ENCODE measurements at regions not wholly inside any gene's neighbourhood (a gene's known extent, or its start where the extent isn't known, plus 50 kb on each side); places are given as distances from the start of the nearest gene placed in this dataset.
"Not testable (repeated sequence)": the region's sequence is repeated elsewhere in the genome, so short reads cannot be mapped to it uniquely, and the experiment has no call there.

DNA sequence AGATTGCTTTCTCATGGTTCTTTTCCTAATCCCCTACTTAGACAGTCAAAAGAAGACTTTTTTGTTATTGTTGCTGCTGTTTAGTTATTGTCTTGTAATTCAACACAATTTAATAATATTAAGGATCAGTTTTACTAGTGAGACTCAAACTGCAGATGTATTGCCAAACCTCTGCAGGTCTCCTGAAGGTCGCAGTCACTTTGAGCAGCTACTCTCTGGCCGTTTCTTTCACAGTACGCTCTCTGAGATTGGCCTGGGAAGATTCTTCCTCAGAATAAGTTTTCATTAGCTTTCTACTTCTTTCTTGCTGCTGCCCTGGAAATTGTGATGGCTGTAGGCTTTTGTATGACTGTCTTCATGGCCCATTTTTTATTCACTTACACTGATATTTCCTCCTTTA, 930.8 kb downstream of the QKI start:
- H3K4me3 Mint-ChIP-seq (ENCODE audit: unreplicated experiment), result no peak overlapping the region
- H3K4me1 Mint-ChIP-seq (ENCODE audit: low read depth), result no peaks in the 10 kb centered on the region
- H3K27me3 Mint-ChIP-seq (ENCODE audit: low read depth), result no peaks in the 10 kb centered on the region
- no peak overlapping the region for H3K27ac Mint-ChIP-seq (ENCODE audit: unreplicated experiment)
- TF ChIP-seq, protein P1, sequence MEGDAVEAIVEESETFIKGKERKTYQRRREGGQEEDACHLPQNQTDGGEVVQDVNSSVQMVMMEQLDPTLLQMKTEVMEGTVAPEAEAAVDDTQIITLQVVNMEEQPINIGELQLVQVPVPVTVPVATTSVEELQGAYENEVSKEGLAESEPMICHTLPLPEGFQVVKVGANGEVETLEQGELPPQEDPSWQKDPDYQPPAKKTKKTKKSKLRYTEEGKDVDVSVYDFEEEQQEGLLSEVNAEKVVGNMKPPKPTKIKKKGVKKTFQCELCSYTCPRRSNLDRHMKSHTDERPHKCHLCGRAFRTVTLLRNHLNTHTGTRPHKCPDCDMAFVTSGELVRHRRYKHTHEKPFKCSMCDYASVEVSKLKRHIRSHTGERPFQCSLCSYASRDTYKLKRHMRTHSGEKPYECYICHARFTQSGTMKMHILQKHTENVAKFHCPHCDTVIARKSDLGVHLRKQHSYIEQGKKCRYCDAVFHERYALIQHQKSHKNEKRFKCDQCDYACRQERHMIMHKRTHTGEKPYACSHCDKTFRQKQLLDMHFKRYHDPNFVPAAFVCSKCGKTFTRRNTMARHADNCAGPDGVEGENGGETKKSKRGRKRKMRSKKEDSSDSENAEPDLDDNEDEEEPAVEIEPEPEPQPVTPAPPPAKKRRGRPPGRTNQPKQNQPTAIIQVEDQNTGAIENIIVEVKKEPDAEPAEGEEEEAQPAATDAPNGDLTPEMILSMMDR (IDR thresholded peaks at IDR 0.05), result no peak
- no peaks in the 10 kb centered on the region for H3K9me3 Mint-ChIP-seq (ENCODE audit: low read depth)
- no peaks in the 10 kb centered on the region for H3K36me3 Mint-ChIP-seq (ENCODE audit: low read depth)
- DNase-seq (ENCODE audit: low spot score), result no peak

DNA sequence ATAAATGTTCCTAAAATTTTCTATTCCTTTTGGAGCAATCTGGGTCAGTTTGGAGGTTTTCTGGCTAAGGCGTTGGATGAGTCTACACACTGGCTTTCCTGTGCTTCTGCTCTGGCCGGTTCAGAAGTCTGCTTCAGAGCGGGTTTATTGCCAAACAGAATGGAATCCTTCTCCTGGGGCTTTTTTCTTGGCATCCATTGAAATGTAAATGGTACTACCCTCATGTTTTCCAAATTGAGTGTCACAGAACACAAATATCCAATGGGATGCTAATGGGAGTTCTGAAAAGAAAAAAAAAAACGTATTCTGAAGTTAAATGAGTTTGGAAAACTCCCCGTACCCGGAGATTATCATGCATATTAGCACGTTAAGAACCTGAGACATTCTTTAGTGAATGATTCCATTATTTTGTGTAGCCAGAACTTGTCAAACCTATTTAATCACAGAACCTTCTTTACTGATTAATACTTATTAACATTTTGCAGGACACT, 930.3 kb downstream of the QKI start:
- Mint-ChIP-seq H3K4me3 (ENCODE audit: unreplicated experiment) (no peak overlapping the region), H3K27me3 (ENCODE audit: low read depth) (no peaks in the 10 kb centered on the region), H3K36me3 (ENCODE audit: low read depth) (no peaks in the 10 kb centered on the region), H3K9me3 (ENCODE audit: low read depth) (no peaks in the 10 kb centered on the region), H3K4me1 (ENCODE audit: low read depth) (no peaks in the 10 kb centered on the region), H3K27ac (ENCODE audit: unreplicated experiment) (no peak overlapping the region)
- DNase-seq (ENCODE audit: low spot score), result no peak
- TF ChIP-seq, protein P1 (IDR thresholded peaks at IDR 0.05), result no peak

DNA sequence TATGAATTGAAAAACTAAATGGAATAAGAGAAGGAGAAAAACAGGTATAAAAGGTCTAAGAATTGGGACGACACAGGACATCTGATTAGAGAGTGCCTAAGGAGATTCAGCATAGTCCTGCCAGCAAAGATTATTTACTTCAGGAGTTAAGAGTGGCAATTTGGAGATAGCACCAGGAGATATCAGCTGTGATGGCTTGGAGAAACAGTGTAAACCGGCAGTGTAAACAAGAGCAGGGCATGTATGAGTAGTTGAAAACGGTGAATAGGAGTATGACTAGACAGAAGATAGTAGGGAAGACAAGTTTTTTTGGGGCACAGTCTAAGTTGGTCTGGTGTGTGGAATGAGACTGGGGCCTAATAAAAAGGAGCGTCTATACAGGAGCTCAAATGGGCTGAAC, 924.9 kb downstream of the QKI start:
- not testable (repeated sequence) for H3K27ac Mint-ChIP-seq (ENCODE audit: unreplicated experiment); DNase-seq (ENCODE audit: low spot score); H3K9me3 Mint-ChIP-seq (ENCODE audit: low read depth); H3K27me3 Mint-ChIP-seq (ENCODE audit: low read depth); H3K36me3 Mint-ChIP-seq (ENCODE audit: low read depth); H3K4me3 Mint-ChIP-seq (ENCODE audit: unreplicated experiment); H3K4me1 Mint-ChIP-seq (ENCODE audit: low read depth)

GRCh38 chr6:164337925-164338397, 923.4 kb downstream of the QKI start:
- H3K9me3 Mint-ChIP-seq (ENCODE audit: low read depth), result no peaks in the 10 kb centered on the region
- H3K27me3 Mint-ChIP-seq (ENCODE audit: low read depth), result no peaks in the 10 kb centered on the region
- H3K36me3 Mint-ChIP-seq (ENCODE audit: low read depth), result no peaks in the 10 kb centered on the region
- no peak overlapping the region for H3K4me3 Mint-ChIP-seq (ENCODE audit: unreplicated experiment)
- no peak overlapping the region for H3K27ac Mint-ChIP-seq (ENCODE audit: unreplicated experiment)
- no peak for DNase-seq (ENCODE audit: low spot score)
- no peaks in the 10 kb centered on the region for H3K4me1 Mint-ChIP-seq (ENCODE audit: low read depth)
- TF ChIP-seq, protein P1 (IDR thresholded peaks at IDR 0.05), result no peak

DNA sequence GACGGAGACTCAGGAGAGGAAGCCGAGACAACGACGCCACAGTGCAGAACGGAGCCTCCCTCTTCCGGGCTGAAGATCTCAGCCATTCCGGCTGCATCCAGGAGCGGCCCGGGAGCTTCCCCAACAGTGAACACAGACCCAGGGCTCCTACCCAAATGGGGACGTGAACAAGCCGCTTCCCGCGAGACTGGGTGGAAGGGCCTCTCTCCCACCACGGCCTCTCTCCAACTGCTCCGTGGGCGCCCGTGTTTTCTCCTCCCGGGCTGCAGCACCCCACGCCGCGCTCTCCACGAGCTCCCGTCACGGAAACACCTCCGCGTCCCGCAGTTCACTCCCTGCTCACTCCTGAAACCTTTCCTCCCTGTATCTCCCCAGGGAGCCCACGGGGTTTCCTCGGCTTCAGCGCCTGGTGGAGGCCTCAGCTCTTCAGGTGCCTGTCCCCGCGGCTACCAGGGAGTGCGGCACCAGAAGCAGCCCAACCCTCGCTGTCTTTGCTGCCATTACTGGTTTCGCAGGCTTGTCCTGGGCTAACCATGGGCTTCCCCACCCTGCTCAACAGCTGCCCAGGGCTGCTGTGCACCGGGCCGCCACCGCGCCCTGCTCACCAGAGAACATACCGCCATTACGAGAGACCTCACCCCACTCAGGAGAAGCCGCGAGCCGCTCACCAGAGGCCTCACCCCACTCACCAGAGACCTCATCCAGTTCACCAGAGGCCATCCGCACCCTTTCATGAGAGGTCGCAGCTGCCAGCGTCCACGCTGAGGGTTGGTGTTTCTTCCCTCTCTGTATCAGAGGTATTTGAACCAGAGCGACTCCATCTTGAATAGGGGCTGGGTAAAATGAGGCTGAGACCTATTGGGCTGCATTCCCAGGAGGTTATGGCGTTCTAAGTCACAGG, 922.8 kb downstream of the QKI start:
- no peaks in the 10 kb centered on the region for H3K4me1 Mint-ChIP-seq (ENCODE audit: low read depth)
- H3K36me3 Mint-ChIP-seq (ENCODE audit: low read depth), result no peaks in the 10 kb centered on the region
- no peaks in the 10 kb centered on the region for H3K27me3 Mint-ChIP-seq (ENCODE audit: low read depth)
- H3K27ac Mint-ChIP-seq (ENCODE audit: unreplicated experiment), result no peak overlapping the region
- H3K4me3 Mint-ChIP-seq (ENCODE audit: unreplicated experiment), result no peak overlapping the region
- no peaks in the 10 kb centered on the region for H3K9me3 Mint-ChIP-seq (ENCODE audit: low read depth)
- no peak for DNase-seq (ENCODE audit: low spot score)
- TF ChIP-seq, protein P1 (IDR thresholded peaks at IDR 0.05), result no peak
